ENCODE measurements at regions not wholly inside any gene's neighbourhood (a gene's known extent, or its start where the extent isn't known, plus 50 kb on each side); places are given as distances from the start of the nearest gene placed in this dataset.

GRCh38 chr10:123354521-123354920 lies 200.3 kb downstream of the BUB3 start:
- TF ChIP-seq, protein P1, sequence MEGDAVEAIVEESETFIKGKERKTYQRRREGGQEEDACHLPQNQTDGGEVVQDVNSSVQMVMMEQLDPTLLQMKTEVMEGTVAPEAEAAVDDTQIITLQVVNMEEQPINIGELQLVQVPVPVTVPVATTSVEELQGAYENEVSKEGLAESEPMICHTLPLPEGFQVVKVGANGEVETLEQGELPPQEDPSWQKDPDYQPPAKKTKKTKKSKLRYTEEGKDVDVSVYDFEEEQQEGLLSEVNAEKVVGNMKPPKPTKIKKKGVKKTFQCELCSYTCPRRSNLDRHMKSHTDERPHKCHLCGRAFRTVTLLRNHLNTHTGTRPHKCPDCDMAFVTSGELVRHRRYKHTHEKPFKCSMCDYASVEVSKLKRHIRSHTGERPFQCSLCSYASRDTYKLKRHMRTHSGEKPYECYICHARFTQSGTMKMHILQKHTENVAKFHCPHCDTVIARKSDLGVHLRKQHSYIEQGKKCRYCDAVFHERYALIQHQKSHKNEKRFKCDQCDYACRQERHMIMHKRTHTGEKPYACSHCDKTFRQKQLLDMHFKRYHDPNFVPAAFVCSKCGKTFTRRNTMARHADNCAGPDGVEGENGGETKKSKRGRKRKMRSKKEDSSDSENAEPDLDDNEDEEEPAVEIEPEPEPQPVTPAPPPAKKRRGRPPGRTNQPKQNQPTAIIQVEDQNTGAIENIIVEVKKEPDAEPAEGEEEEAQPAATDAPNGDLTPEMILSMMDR (IDR thresholded peaks at IDR 0.05) = no peak
- no peak for TF ChIP-seq POLR2A (IDR thresholded peaks at IDR 0.05; ENCODE audit: low read depth)
